ENCODE measurements at regions not wholly inside any gene's neighbourhood (a gene's known extent, or its start where the extent isn't known, plus 50 kb on each side); places are given as distances from the start of the nearest gene placed in this dataset.

GRCh38 chr6:97790926-97791590 is 508.0 kb upstream of the MMS22L start:
- Histone ChIP-seq H3F3A (ENCODE audit: insufficient read depth, low read length) (no peaks in the 10 kb centered on the region), H3K9ac (ENCODE audit: low read length) (no peak overlapping the region), H3K79me2 (ENCODE audit: low read length) (no peaks in the 10 kb centered on the region), H3K4me3 (ENCODE audit: low read length) (no peak overlapping the region), H3K27me3 (replicated peaks; ENCODE audit: insufficient read depth, low read length) (no peaks in the 10 kb centered on the region), H4K20me1 (ENCODE audit: insufficient read depth, low read length) (no peaks in the 10 kb centered on the region), H3K9me3 (replicated peaks; ENCODE audit: insufficient read depth, low read length) (no peaks in the 10 kb centered on the region), H3K4me2 (ENCODE audit: low read depth, low read length) (no peak overlapping the region), H2AFZ (ENCODE audit: low read length) (no peak overlapping the region), H3K27ac (ENCODE audit: low read length) (no peak overlapping the region), H3K4me1 (ENCODE audit: low read length) (no peaks in the 10 kb centered on the region), H3K36me3 (replicated peaks; ENCODE audit: insufficient read depth, low read length) (no peaks in the 10 kb centered on the region), H3K9me2 (replicated peaks; ENCODE audit: insufficient read depth, low read length) (no peaks in the 10 kb centered on the region)
- TF ChIP-seq, protein P1, sequence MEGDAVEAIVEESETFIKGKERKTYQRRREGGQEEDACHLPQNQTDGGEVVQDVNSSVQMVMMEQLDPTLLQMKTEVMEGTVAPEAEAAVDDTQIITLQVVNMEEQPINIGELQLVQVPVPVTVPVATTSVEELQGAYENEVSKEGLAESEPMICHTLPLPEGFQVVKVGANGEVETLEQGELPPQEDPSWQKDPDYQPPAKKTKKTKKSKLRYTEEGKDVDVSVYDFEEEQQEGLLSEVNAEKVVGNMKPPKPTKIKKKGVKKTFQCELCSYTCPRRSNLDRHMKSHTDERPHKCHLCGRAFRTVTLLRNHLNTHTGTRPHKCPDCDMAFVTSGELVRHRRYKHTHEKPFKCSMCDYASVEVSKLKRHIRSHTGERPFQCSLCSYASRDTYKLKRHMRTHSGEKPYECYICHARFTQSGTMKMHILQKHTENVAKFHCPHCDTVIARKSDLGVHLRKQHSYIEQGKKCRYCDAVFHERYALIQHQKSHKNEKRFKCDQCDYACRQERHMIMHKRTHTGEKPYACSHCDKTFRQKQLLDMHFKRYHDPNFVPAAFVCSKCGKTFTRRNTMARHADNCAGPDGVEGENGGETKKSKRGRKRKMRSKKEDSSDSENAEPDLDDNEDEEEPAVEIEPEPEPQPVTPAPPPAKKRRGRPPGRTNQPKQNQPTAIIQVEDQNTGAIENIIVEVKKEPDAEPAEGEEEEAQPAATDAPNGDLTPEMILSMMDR (IDR thresholded peaks at IDR 0.05; ENCODE audit: low read length), result no peak
- TF ChIP-seq EZH2phosphoT487 (IDR thresholded peaks at IDR 0.05; ENCODE audit: low read length), result no peak
- no peak for TF ChIP-seq EZH2 (optimal IDR thresholded peaks at IDR 0.05; ENCODE audit: low read depth, low read length)
- no peak for DNase-seq

DNA sequence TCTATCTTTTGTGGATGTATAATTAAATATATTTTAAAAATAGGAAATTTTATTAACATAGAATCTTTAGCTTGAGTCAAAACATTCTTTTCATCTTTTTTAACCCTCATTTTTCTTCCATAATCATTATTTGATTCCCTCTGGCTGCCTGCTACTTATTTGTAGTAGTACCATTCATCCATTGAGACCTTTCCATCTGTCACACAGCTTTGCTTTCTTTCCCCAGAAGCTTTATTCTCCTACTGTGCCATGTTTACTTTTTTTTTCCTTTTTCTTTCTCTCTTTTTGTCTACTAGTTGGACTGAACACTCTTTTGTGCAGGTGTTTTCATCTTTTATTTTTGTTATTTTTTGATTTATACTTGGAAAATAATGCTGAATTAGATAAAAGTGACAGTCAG is 522.6 kb upstream of the MMS22L start:
- no peaks in the 10 kb centered on the region for H3K36me3 ChIP-seq (replicated peaks; ENCODE audit: insufficient read depth, low read length)
- H3K9me3 ChIP-seq (replicated peaks; ENCODE audit: insufficient read depth, low read length), result no peaks in the 10 kb centered on the region
- no peak for TF ChIP-seq EZH2 (optimal IDR thresholded peaks at IDR 0.05; ENCODE audit: low read depth, low read length)
- TF ChIP-seq EZH2phosphoT487 (IDR thresholded peaks at IDR 0.05; ENCODE audit: low read length), result no peak
- TF ChIP-seq, protein P1 (IDR thresholded peaks at IDR 0.05; ENCODE audit: low read length), result no peak
- no peaks in the 10 kb centered on the region for H3K9me2 ChIP-seq (replicated peaks; ENCODE audit: insufficient read depth, low read length)
- H3K4me1 ChIP-seq (ENCODE audit: low read length), result no peaks in the 10 kb centered on the region
- no peak for DNase-seq
- no peak overlapping the region for H3K27ac ChIP-seq (ENCODE audit: low read length)
- no peaks in the 10 kb centered on the region for H3K79me2 ChIP-seq (ENCODE audit: low read length)
- no peaks in the 10 kb centered on the region for H3F3A ChIP-seq (ENCODE audit: insufficient read depth, low read length)
- no peak overlapping the region for H2AFZ ChIP-seq (ENCODE audit: low read length)
- no peak overlapping the region for H3K4me2 ChIP-seq (ENCODE audit: low read depth, low read length)
- H3K4me3 ChIP-seq (ENCODE audit: low read length), result no peak overlapping the region
- no peaks in the 10 kb centered on the region for H4K20me1 ChIP-seq (ENCODE audit: insufficient read depth, low read length)
- no peak overlapping the region for H3K9ac ChIP-seq (ENCODE audit: low read length)
- no peaks in the 10 kb centered on the region for H3K27me3 ChIP-seq (replicated peaks; ENCODE audit: insufficient read depth, low read length)

DNA sequence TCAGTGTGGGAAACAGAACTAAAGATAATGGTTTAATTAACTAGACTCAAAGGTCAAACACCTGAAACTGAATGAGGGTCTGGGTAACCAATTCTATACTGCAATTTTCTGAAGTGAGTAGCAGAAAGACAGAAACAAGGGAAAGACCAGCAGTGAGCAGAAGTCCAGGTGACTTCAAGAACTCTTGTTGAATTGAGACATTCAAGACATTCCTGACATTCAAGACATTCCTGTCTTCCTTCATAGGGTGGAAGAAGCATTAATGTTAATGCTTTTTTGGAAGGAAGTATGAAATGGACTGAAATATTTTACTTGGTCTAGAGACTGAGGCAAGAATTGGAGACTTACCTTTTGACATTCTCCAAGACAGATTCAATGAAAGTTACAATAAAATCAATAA is 529.9 kb upstream of the MMS22L start:
- H3F3A ChIP-seq (ENCODE audit: insufficient read depth, low read length), result no peaks in the 10 kb centered on the region

DNA sequence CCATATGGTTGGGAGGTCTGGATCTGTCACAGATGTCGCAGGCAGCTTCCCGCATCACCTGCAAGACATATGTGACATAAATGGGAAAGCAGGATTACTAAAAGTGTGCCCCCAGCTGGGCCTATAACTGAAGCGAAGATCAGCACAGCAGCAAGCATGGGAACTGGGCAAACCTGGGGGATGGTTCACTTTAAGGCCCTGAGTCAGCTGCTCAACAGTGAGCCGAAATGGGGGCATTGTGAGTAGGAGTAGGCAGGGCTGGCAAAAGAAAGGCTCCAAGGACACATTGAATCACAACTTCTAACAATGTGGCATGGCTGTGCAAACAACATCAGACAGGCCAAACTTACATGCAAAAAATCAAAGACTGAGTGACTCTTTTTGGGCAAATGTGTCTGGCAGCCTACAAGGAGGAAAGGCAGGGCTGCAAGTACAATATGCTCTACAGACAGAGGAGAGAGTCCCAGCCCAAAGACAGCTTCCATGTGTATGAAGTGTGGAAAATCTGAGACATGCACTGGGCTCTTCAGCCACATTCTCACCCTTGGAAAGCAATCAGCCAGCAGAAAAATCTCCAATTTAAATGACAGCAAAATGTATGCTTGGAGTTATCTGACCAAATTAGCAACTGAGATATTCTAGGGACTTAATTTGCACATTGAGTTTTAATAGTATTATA is 531.0 kb upstream of the MMS22L start:
- H3F3A ChIP-seq (ENCODE audit: insufficient read depth, low read length), result no peaks in the 10 kb centered on the region
- no peaks in the 10 kb centered on the region for H3K4me1 ChIP-seq (ENCODE audit: low read length)
- no peaks in the 10 kb centered on the region for H3K27me3 ChIP-seq (replicated peaks; ENCODE audit: insufficient read depth, low read length)
- no peaks in the 10 kb centered on the region for H4K20me1 ChIP-seq (ENCODE audit: insufficient read depth, low read length)
- no peak for DNase-seq
- no peaks in the 10 kb centered on the region for H3K9me2 ChIP-seq (replicated peaks; ENCODE audit: insufficient read depth, low read length)
- H3K4me3 ChIP-seq (ENCODE audit: low read length), result no peak overlapping the region
- no peaks in the 10 kb centered on the region for H3K36me3 ChIP-seq (replicated peaks; ENCODE audit: insufficient read depth, low read length)
- TF ChIP-seq, protein P1 (IDR thresholded peaks at IDR 0.05; ENCODE audit: low read length), result no peak
- TF ChIP-seq EZH2phosphoT487 (IDR thresholded peaks at IDR 0.05; ENCODE audit: low read length), result no peak
- no peak for TF ChIP-seq EZH2 (optimal IDR thresholded peaks at IDR 0.05; ENCODE audit: low read depth, low read length)
- no peak overlapping the region for H3K9ac ChIP-seq (ENCODE audit: low read length)
- H3K79me2 ChIP-seq (ENCODE audit: low read length), result no peaks in the 10 kb centered on the region
- H3K9me3 ChIP-seq (replicated peaks; ENCODE audit: insufficient read depth, low read length), result no peaks in the 10 kb centered on the region
- H3K4me2 ChIP-seq (ENCODE audit: low read depth, low read length), result no peak overlapping the region
- H2AFZ ChIP-seq (ENCODE audit: low read length), result no peak overlapping the region
- no peak overlapping the region for H3K27ac ChIP-seq (ENCODE audit: low read length)

More for the DNA sequence above, 529.9 kb upstream of the MMS22L start:
- no peak overlapping the region for H3K4me3 ChIP-seq (ENCODE audit: low read length)
- H3K27me3 ChIP-seq (replicated peaks; ENCODE audit: insufficient read depth, low read length), result no peaks in the 10 kb centered on the region
- no peaks in the 10 kb centered on the region for H3K4me1 ChIP-seq (ENCODE audit: low read length)
- no peaks in the 10 kb centered on the region for H3K79me2 ChIP-seq (ENCODE audit: low read length)
- H3K27ac ChIP-seq (ENCODE audit: low read length), result no peak overlapping the region
- H3K9ac ChIP-seq (ENCODE audit: low read length), result no peak overlapping the region
- H3K36me3 ChIP-seq (replicated peaks; ENCODE audit: insufficient read depth, low read length), result no peaks in the 10 kb centered on the region
- DNase-seq, result no peak
- no peaks in the 10 kb centered on the region for H4K20me1 ChIP-seq (ENCODE audit: insufficient read depth, low read length)
- no peak overlapping the region for H2AFZ ChIP-seq (ENCODE audit: low read length)
- no peak overlapping the region for H3K4me2 ChIP-seq (ENCODE audit: low read depth, low read length)
- H3K9me2 ChIP-seq (replicated peaks; ENCODE audit: insufficient read depth, low read length), result no peaks in the 10 kb centered on the region
- no peak for TF ChIP-seq EZH2phosphoT487 (IDR thresholded peaks at IDR 0.05; ENCODE audit: low read length)
- H3K9me3 ChIP-seq (replicated peaks; ENCODE audit: insufficient read depth, low read length), result no peaks in the 10 kb centered on the region

Data from MM.1S (cell line).